ENCODE measurements at regions not wholly inside any gene's neighbourhood (a gene's known extent, or its start where the extent isn't known, plus 50 kb on each side); places are given as distances from the start of the nearest gene placed in this dataset.

GRCh38 chr1:203406446-203407045 is 55.6 kb upstream of the FMOD start:
- no TSS peak for BruUV-seq (replicated peaks)
- H4K20me1 ChIP-seq (replicated peaks; ENCODE audit: control insufficient read depth, insufficient read depth, low read length) = no peaks in the 10 kb centered on the region
- H3K9me1 ChIP-seq (ENCODE audit: control insufficient read depth, insufficient read depth, low read length) = no peaks in the 10 kb centered on the region
- no peaks in the 10 kb centered on the region; a peak in 1 of 5 replicates for H3K4me1 ChIP-seq (replicated peaks in 1 of 2; ENCODE audit: control insufficient read depth in 2 of 2, insufficient read depth in 2 of 2, low read length in 2 of 2)
- no peaks in the 10 kb centered on the region for H3K36me3 ChIP-seq (ENCODE audit: control insufficient read depth, insufficient read depth, low read length)
- H2AFZ ChIP-seq (ENCODE audit: low read depth, low read length) = no peak overlapping the region
- ChIA-PET CTCF (ENCODE audit: low intra/inter-chr PET ratio) (no interaction called here), POLR2A (interaction anchor here (0.7 kb wide), 1 partner anchor 18 kb away, joined by 4 read pairs; no protein-coding TSS in a partner anchor)
- TF ChIP-seq ZNF407 (IDR thresholded peaks at IDR 0.05; ENCODE audit: low read depth) (no peak), ZNF232 (CRISPR knock-in tag; IDR thresholded peaks at IDR 0.05) (no peak), FOXO4 (CRISPR knock-in tag; IDR thresholded peaks at IDR 0.05) (no peak), XRCC3 (IDR thresholded peaks at IDR 0.05) (no peak), CGGBP1 (CRISPR knock-in tag; IDR thresholded peaks at IDR 0.05) (no peak), MED1 (CRISPR knock-in tag; IDR thresholded peaks at IDR 0.05; ENCODE audit: borderline replicate concordance) (no peak), ZNF644 (tag; IDR thresholded peaks at IDR 0.05; ENCODE audit: low read depth) (no peak), THAP12 (CRISPR knock-in tag; IDR thresholded peaks at IDR 0.05) (no peak), DIDO1 (tag; IDR thresholded peaks at IDR 0.05; ENCODE audit: low read depth) (no peak)
- no peaks in the 10 kb centered on the region for H3K9me3 ChIP-seq (replicated peaks; ENCODE audit: control insufficient read depth, insufficient read depth, low read depth, low read length)
- no peak overlapping the region for H3K4me2 ChIP-seq (ENCODE audit: insufficient read depth, low read length)
- no peak overlapping the region for H3K9ac ChIP-seq (ENCODE audit: insufficient read depth in 1 of 2, low read depth in 2 of 2, low read length in 2 of 2)
- ATAC-seq (no peak), FAIRE-seq (no peak), DNase-seq (ENCODE audit: extremely low read depth in 1 of 4, low spot score in 3 of 4) (no peak)
- H3K27ac ChIP-seq (ENCODE audit: extremely low read depth, low read depth, low read length) = no peak overlapping the region
- 1% methylated on average over 7 of the region's 7 CpGs for WGBS (ENCODE audit: insufficient coverage, low coverage, missing lambda C conversion rate)
- H3K4me3 ChIP-seq = no peak overlapping the region
- peaks cover 28 to 36% of the 10 kb centered on the region in 2 experiments for H3K27me3 ChIP-seq (ENCODE audit: control insufficient read depth in 2 of 2, insufficient read depth in 2 of 2, low read length in 2 of 2)
- intact Hi-C loops (cut with micrococcal nuclease) = no loop called here
- in situ Hi-C loops (cut with MboI) = no loop called here
- no peaks in the 10 kb centered on the region for H3K79me2 ChIP-seq (ENCODE audit: control insufficient read depth, insufficient read depth, low read length)
